IPS-15b (cell line): ENCODE measurements at regions not wholly inside any gene's neighbourhood (a gene's known extent, or its start where the extent isn't known, plus 50 kb on each side); places are given as distances from the start of the nearest gene placed in this dataset.
"Not testable (repeated sequence)": the region's sequence is repeated elsewhere in the genome, so short reads cannot be mapped to it uniquely, and the experiment has no call there.

Source experiments
- H3K27me3 ChIP-seq: one replicate; pipeline ENCODE4 v1.6.1; 2013; ENCODE audit warnings: low read length; ENCODE audit not compliant: control insufficient read depth, insufficient read depth
- H3K36me3 ChIP-seq: one replicate; pipeline ENCODE4 v1.6.1; 2013; ENCODE audit warnings: low read length; ENCODE audit not compliant: control insufficient read depth, insufficient read depth
- H3K4me1 ChIP-seq: one replicate; pipeline ENCODE4 v1.6.1; 2013; ENCODE audit warnings: mild to moderate bottlenecking, low read length; ENCODE audit not compliant: control insufficient read depth, insufficient read depth
- H3K4me3 ChIP-seq: one replicate; pipeline ENCODE4 v1.5.1; 2013; ENCODE audit warnings: low read depth, low read length
- H3K9ac ChIP-seq: one replicate; pipeline ENCODE4 v1.6.1; 2013; ENCODE audit warnings: low read depth, mild to moderate bottlenecking, low read length
- H3K9me3 ChIP-seq: one replicate; pipeline ENCODE4 v1.6.1; 2013; ENCODE audit warnings: mild to moderate bottlenecking, low read length; ENCODE audit not compliant: control insufficient read depth, insufficient read depth

DNA sequence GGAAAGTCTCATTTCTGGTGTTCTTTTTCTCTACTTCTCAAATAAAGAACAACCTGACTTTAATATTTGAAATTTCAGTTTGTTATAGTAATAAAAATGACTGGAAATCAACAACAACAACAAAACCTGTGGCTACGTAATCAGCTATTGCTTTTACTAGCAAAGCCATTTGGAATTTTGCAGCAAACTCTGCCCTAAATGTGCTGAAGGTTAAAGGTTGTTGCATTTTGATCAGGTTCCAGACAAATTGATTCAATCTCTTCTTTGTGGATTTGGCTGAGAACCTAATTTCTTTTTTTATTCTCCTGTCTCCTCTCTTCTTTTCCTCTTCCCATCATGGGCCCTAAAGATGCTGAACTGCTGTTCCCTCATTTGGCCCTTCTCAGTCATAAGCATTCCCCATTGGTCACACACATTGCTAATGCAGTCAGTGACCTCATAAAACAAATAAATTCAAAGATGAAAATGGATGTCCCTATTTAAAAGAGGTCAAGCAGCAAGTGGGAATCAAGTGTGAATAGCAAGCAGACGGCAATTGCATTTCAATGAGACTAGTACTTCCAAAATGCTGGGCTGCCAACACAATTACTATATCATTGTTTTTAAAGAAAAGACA lies 795.1 kb upstream of the CDH8 start:
- Histone ChIP-seq H3K36me3 (no peaks in the 10 kb centered on the region), H3K9ac (no peak overlapping the region), H3K4me3 (no peak overlapping the region), H3K27me3 (no peaks in the 10 kb centered on the region), H3K9me3 (no peaks in the 10 kb centered on the region), H3K4me1 (peaks cover 9% of the 10 kb centered on the region)

DNA sequence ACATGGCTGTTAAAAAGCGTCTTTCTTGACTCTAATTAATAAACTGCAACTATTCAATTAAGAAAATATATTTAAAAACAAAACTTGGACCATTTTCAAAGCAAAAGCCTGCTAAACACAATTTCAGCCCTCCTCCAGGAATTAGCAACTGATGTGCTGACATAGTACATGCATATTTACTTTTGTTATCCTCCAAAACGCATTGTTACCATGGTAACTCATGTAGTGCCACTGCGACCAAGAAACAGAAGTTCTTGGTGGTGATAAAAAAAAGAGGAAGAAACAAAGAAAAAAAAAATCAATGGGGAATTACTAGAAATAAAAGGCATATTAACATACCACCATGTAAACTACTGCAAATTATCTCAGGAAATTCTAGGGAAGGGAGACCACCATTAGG lies 793.4 kb upstream of the CDH8 start:
- Histone ChIP-seq H3K9ac (no peak overlapping the region), H3K36me3 (no peaks in the 10 kb centered on the region), H3K27me3 (no peaks in the 10 kb centered on the region), H3K9me3 (no peaks in the 10 kb centered on the region), H3K4me3 (no peak overlapping the region), H3K4me1 (peaks cover 9% of the 10 kb centered on the region)

DNA sequence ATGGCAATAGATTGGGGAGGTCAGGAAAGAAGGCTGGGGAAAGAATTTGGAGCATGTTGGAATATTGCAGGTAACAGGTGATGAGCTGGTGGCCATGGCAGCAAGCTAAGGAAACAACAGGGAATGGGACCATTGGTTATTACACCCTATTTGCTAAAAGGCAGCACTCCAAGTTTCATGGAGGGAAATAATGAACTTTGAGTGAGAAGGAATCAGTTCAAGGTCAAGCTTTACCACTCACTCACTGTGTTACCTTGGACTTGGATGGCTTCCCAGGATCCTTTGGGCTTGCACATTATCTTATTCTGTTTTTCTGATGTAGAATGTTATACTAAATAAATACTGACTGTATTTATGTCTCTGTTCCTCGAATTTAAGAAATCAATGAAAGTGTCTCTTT lies 792.8 kb upstream of the CDH8 start:
- H3K4me3 ChIP-seq, result no peak overlapping the region
- no peaks in the 10 kb centered on the region for H3K36me3 ChIP-seq
- no peak overlapping the region for H3K9ac ChIP-seq
- no peaks in the 10 kb centered on the region for H3K9me3 ChIP-seq
- H3K27me3 ChIP-seq, result no peaks in the 10 kb centered on the region
- peaks cover 9% of the 10 kb centered on the region for H3K4me1 ChIP-seq

DNA sequence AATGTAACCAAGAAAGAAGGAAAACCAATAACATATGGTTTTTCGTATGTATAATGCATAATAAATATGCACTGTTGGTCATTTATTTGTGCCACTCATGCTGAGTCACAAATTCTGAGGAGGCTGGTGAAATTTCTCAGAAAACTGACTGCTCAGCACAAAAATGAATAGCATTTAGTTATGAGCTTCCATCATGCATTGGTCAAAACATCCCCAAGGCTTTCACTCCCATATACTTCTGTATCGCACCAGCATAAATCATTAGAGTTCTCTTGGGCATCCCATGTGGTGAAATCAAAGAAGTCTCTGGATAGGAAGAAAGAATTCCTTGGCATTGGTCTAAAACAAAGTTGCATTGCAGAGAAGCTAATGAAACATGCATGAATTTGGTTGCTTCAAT lies 785.6 kb upstream of the CDH8 start:
- Histone ChIP-seq H3K9me3 (no peaks in the 10 kb centered on the region), H3K27me3 (no peaks in the 10 kb centered on the region), H3K4me3 (no peak overlapping the region), H3K36me3 (no peaks in the 10 kb centered on the region), H3K4me1 (no peaks in the 10 kb centered on the region), H3K9ac (no peak overlapping the region)

DNA sequence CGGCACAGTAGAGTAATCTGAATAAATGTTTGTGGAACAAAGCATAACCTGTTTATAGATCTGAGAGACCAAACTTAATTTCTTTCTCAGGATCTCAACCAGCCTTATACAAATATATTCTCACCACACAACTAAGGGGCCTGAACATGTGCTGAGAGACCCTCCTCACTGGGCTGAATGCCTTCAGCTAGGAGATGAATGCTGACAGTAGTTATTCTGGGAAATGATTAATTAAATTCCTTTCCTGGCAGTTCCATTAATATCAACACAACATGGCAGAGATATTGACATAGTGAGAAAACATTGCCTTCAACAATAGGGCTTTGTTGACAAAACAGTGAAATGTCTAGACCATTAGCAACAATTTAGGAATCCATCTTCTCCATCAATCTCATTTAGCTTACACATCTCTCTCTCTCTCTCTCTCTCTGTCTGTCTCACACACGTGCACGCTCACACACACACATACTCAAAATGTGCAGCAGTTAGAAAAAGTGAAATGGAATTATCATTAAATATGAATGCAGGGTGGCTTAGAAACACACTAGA lies 780.8 kb upstream of the CDH8 start:
- H3K9ac ChIP-seq, result no peak overlapping the region
- H3K27me3 ChIP-seq, result no peaks in the 10 kb centered on the region
- H3K9me3 ChIP-seq, result no peaks in the 10 kb centered on the region
- no peak overlapping the region for H3K4me3 ChIP-seq
- H3K36me3 ChIP-seq, result no peaks in the 10 kb centered on the region
- no peaks in the 10 kb centered on the region for H3K4me1 ChIP-seq

DNA sequence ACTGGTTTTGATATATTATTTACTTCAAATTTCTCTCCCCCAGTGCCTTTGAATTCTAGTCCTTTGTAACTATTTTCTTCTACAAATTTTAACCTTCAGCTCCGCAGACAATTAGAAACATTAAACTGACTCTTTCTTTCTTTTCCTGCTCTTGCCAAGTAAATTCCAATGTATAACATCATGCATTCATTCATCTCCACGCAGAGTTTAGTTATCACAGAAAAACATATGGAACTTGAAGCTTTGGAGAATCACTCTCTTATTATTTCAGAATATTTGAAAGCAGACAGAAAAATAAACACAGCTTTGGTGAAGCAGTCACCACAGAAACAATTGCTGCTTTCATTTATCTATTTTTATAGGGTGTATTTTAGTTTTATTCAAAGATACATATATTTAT lies 778.7 kb upstream of the CDH8 start:
- no peaks in the 10 kb centered on the region for H3K9me3 ChIP-seq
- H3K4me3 ChIP-seq, result no peak overlapping the region
- H3K9ac ChIP-seq, result no peak overlapping the region
- H3K27me3 ChIP-seq, result no peaks in the 10 kb centered on the region
- no peaks in the 10 kb centered on the region for H3K36me3 ChIP-seq
- no peaks in the 10 kb centered on the region for H3K4me1 ChIP-seq

DNA sequence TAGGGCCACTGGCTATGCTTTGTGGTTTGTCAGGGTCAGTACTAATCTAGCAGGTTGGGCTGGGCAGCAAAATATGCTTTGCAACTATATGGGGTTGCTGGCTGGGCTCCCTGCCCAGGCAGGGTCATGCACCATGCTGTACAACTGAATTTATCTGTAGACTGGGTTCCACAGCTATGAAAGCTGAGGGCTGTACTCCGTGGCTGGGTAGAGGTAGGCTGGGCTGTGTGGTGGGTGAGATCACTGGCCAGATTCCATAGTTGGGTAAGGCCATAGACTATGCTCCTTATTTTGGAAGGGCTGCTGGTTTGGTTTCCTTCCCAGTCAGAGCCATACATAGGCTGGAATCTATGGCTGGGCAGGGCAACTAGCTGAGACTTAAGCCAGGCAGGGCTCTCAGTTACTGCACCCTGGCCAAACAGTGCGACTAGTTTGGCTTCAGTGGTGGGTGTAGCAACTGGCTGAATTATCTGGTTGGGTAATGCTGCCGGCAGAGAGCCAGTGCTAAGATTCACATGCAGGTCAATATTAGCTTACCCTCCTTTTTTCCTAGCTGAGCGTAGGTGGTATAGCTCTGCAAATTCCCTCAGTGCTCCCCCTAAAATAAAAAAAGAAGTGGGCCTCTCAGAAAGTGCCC lies 769.1 kb upstream of the CDH8 start:
- Histone ChIP-seq H3K4me3 (no peak overlapping the region), H3K4me1 (no peaks in the 10 kb centered on the region), H3K9me3 (no peaks in the 10 kb centered on the region), H3K9ac (no peak overlapping the region), H3K36me3 (no peaks in the 10 kb centered on the region), H3K27me3 (no peaks in the 10 kb centered on the region)

DNA sequence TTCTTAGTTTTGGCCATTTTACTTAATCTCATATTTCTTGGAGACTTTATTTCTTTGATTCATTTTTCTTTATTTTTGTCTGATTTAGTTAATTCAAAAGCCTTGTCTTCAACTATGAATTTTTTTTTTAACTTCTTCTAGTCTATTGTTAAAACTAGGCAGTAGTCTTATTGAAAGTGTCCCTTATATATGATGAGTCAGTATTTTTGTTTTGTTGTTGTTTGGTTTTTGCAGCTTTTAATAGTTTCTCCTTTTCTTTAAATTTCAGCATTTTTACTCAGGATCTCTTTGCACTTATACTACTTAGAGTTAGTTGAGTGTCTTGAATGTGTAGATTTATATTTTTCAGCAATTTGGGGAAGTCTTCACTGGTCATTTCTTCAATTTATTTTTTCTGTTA lies 758.5 kb upstream of the CDH8 start:
- H3K4me1 ChIP-seq, result no peaks in the 10 kb centered on the region
- H3K9ac ChIP-seq, result no peak overlapping the region
- no peaks in the 10 kb centered on the region for H3K36me3 ChIP-seq
- no peaks in the 10 kb centered on the region for H3K27me3 ChIP-seq
- H3K9me3 ChIP-seq, result no peaks in the 10 kb centered on the region
- H3K4me3 ChIP-seq, result no peak overlapping the region

DNA sequence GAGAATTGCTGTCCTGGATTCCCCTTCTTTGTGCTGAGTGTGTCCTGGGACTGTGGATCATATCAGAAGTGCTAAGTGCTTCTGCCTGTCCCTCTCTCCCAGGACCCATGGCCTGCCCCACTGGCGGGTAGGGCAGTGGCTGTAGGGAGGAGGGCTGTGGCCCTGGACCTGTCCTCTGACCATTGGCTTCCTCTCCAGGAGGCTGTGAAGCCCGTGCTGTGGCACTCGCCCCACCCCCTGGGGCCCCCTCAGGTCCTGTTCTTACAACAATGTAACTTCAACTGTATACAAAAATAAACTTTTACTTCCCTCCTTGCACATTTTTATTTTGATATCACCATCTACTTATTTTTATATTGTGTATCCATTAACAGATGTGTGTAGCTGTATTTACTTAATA lies 743.8 kb upstream of the CDH8 start:
- H3K9ac ChIP-seq, H3K27me3 ChIP-seq, H3K9me3 ChIP-seq, H3K4me3 ChIP-seq, H3K4me1 ChIP-seq, H3K36me3 ChIP-seq: not testable (repeated sequence)

DNA sequence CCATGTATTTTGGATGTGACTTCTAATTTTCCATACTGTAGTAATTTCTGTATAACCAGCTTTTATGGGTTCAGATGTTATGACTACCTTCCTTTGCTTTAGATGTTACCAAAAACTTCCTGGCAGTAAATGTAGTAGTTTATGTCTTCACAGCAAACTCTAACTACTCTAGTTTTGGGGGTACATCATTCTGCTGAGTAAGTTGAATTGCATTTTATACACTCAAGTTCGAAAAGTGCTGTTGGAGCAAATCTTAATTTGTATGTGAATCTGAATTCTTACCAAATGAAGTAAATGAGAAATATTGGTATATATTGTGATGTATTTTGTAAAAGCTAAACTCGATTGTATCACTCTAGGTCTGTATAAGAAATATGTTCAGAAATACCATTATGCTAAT lies 728.3 kb upstream of the CDH8 start:
- Histone ChIP-seq H3K9ac (no peak overlapping the region), H3K9me3 (no peaks in the 10 kb centered on the region), H3K27me3 (no peaks in the 10 kb centered on the region), H3K4me1 (no peaks in the 10 kb centered on the region), H3K36me3 (no peaks in the 10 kb centered on the region), H3K4me3 (no peak overlapping the region)

DNA sequence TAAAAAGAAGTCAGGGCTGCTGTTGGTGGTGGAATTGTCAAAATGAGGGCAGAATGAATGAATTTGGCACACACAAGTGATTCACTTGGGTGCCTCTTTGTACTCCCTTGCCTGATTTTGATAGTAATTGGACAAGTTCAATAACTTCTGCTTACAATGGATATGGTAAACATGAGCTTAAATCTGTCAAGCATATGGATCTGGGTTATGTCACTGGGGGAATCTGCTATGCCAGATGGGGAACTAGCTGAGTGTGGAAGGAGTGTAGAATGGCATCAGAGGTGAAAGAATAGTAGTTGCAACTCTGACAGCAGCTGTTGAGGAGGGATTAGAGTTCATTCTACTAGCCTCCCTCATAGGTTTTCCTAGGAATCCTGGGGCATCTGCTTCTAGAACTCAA lies 724.2 kb upstream of the CDH8 start:
- Histone ChIP-seq H3K4me3 (no peak overlapping the region), H3K36me3 (no peaks in the 10 kb centered on the region), H3K9me3 (no peaks in the 10 kb centered on the region), H3K9ac (no peak overlapping the region), H3K4me1 (no peaks in the 10 kb centered on the region), H3K27me3 (no peaks in the 10 kb centered on the region)

DNA sequence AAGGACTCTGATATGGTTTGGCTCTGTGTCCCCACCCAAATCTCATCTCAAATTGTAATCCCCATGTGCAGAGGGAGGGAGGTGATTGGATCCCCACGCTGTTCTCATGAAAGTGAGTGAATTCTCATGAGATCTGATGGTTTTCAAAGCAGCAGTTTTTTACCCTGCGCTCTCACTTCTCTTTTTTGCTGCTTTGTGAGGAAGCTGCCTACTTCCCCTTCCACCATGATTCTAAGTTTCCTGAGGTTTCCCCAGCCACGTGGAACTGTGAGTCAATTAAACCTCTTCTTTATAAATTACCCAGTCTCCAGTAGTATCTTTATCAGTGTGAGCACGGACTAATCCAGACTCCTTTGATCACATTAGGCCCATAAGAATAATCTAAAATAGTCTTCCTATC lies 719.7 kb upstream of the CDH8 start:
- no peaks in the 10 kb centered on the region for H3K4me1 ChIP-seq
- H3K9me3 ChIP-seq, result no peaks in the 10 kb centered on the region
- H3K4me3 ChIP-seq, result no peak overlapping the region
- no peak overlapping the region for H3K9ac ChIP-seq
- H3K36me3 ChIP-seq, result no peaks in the 10 kb centered on the region
- H3K27me3 ChIP-seq, result no peaks in the 10 kb centered on the region
